ENCODE measurements at regions not wholly inside any gene's neighbourhood (a gene's known extent, or its start where the extent isn't known, plus 50 kb on each side); places are given as distances from the start of the nearest gene placed in this dataset.

DNA sequence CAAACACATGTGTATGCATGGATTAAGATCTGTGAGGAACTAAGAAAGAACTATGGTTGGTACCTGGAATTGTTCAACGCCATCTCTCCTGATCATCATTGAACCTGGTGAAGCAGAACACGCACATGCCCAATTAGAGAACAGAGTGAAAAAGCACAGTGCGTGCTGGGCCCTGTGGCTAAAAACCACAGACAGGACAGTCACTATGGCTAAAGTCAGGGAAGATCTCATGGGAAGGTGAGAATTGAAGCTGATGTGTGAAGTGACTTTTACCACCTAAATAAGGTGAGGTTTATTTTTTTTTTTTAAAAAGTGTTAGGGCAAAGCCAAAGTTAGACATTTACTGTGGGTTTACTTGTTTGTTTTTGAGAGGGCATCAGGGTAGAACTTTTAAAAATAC is 215.0 kb downstream of the SLC38A4 start:
- TF ChIP-seq RAD21 (IDR thresholded peaks at IDR 0.05; ENCODE audit: low read length) (no peak), RFX5 (IDR thresholded peaks at IDR 0.05; ENCODE audit: low read length) (no peak), POLR2AphosphoS5 (IDR thresholded peaks at IDR 0.05; ENCODE audit: low read depth, low read length) (no peak)
- TF ChIP-seq, protein P1, sequence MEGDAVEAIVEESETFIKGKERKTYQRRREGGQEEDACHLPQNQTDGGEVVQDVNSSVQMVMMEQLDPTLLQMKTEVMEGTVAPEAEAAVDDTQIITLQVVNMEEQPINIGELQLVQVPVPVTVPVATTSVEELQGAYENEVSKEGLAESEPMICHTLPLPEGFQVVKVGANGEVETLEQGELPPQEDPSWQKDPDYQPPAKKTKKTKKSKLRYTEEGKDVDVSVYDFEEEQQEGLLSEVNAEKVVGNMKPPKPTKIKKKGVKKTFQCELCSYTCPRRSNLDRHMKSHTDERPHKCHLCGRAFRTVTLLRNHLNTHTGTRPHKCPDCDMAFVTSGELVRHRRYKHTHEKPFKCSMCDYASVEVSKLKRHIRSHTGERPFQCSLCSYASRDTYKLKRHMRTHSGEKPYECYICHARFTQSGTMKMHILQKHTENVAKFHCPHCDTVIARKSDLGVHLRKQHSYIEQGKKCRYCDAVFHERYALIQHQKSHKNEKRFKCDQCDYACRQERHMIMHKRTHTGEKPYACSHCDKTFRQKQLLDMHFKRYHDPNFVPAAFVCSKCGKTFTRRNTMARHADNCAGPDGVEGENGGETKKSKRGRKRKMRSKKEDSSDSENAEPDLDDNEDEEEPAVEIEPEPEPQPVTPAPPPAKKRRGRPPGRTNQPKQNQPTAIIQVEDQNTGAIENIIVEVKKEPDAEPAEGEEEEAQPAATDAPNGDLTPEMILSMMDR (IDR thresholded peaks at IDR 0.05): no peak
- TF ChIP-seq, protein P2, sequence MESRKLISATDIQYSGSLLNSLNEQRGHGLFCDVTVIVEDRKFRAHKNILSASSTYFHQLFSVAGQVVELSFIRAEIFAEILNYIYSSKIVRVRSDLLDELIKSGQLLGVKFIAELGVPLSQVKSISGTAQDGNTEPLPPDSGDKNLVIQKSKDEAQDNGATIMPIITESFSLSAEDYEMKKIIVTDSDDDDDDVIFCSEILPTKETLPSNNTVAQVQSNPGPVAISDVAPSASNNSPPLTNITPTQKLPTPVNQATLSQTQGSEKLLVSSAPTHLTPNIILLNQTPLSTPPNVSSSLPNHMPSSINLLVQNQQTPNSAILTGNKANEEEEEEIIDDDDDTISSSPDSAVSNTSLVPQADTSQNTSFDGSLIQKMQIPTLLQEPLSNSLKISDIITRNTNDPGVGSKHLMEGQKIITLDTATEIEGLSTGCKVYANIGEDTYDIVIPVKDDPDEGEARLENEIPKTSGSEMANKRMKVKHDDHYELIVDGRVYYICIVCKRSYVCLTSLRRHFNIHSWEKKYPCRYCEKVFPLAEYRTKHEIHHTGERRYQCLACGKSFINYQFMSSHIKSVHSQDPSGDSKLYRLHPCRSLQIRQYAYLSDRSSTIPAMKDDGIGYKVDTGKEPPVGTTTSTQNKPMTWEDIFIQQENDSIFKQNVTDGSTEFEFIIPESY (IDR thresholded peaks at IDR 0.05; ENCODE audit: borderline replicate concordance, low read depth): no peak
